Skeletal muscle tissue (tissue), 3 donors: ENCODE measurements at regions not wholly inside any gene's neighbourhood (a gene's known extent, or its start where the extent isn't known, plus 50 kb on each side); places are given as distances from the start of the nearest gene placed in this dataset.

ENCODE experiments used
- H3K27ac ChIP-seq: one replicate; pipeline ENCODE4 v1.7.0; 2013; ENCODE audit warnings: mild to moderate bottlenecking, low read depth, low read length, inconsistent platforms
- H3K27me3 ChIP-seq, 3 donors: one replicate each; pipeline ENCODE4 v1.7.0; 2013; ENCODE audit warnings: low read length in 3 of 3; ENCODE audit not compliant: control insufficient read depth in 3 of 3, insufficient read depth in 3 of 3
- H3K36me3 ChIP-seq, 3 donors: one replicate each; pipeline ENCODE4 v1.7.0; 2013; ENCODE audit warnings: low read length in 3 of 3; ENCODE audit not compliant: control insufficient read depth in 3 of 3, insufficient read depth in 3 of 3
- H3K4me1 ChIP-seq, 3 donors: one replicate each; pipeline ENCODE4 v1.7.0; 2013; ENCODE audit warnings: low read length in 3 of 3, mild to moderate bottlenecking in 3 of 3; ENCODE audit not compliant: control insufficient read depth in 3 of 3, insufficient read depth in 3 of 3
- H3K4me3 ChIP-seq, 3 donors: one replicate each; pipeline ENCODE4 v1.7.0; 2013; ENCODE audit warnings: low read length in 3 of 3
- H3K9ac ChIP-seq, 3 donors: one replicate each; pipeline ENCODE4 v1.7.0; 2013; ENCODE audit warnings: low read length in 3 of 3, mild to moderate bottlenecking in 3 of 3, moderate library complexity in 2 of 3, low read depth in 1 of 3
- H3K9me3 ChIP-seq, 3 donors: one replicate each; pipeline ENCODE4 v1.7.0; 2013; ENCODE audit warnings: low read length in 3 of 3; ENCODE audit not compliant: control insufficient read depth in 3 of 3
- donor health status: Osteomylitis.

- Histone ChIP-seq H3K4me1 (no peaks in the 10 kb centered on the region), H3K27ac (no peak overlapping the region), H3K27me3 (no peaks in the 10 kb centered on the region), H3K36me3 (no peaks in the 10 kb centered on the region), H3K9me3 (no peaks in the 10 kb centered on the region), H3K4me3 (no peak overlapping the region), H3K9ac (no peak overlapping the region)
These were observed 847.1 kb downstream of the REEP3 start for GRCh38 chr10:64368298-64368697.

GRCh38 chr10:64369885-64370773 lies 848.9 kb downstream of the REEP3 start:
- no peaks in the 10 kb centered on the region for H3K27me3 ChIP-seq
- no peaks in the 10 kb centered on the region for H3K9me3 ChIP-seq
- no peaks in the 10 kb centered on the region for H3K4me1 ChIP-seq
- H3K27ac ChIP-seq: no peak overlapping the region
- H3K9ac ChIP-seq: no peak overlapping the region
- no peak overlapping the region for H3K4me3 ChIP-seq
- H3K36me3 ChIP-seq: no peaks in the 10 kb centered on the region

GRCh38 chr10:64374346-64374745 lies 853.1 kb downstream of the REEP3 start:
- no peaks in the 10 kb centered on the region for H3K36me3 ChIP-seq
- no peak overlapping the region for H3K4me3 ChIP-seq
- no peaks in the 10 kb centered on the region for H3K4me1 ChIP-seq
- H3K27me3 ChIP-seq: no peaks in the 10 kb centered on the region
- H3K9ac ChIP-seq: no peak overlapping the region
- peaks cover 0 to 4% (median 0%) of the 10 kb centered on the region in 3 donors for H3K9me3 ChIP-seq
- no peak overlapping the region for H3K27ac ChIP-seq

GRCh38 chr10:64376167-64376566 lies 855.0 kb downstream of the REEP3 start:
- H3K9ac ChIP-seq: no peak overlapping the region
- no peak overlapping the region for H3K4me3 ChIP-seq
- no peaks in the 10 kb centered on the region for H3K4me1 ChIP-seq
- H3K36me3 ChIP-seq: no peaks in the 10 kb centered on the region
- H3K27ac ChIP-seq: no peak overlapping the region
- peaks cover 0 to 4% (median 0%) of the 10 kb centered on the region in 3 donors for H3K9me3 ChIP-seq
- no peaks in the 10 kb centered on the region for H3K27me3 ChIP-seq

- H3K9ac ChIP-seq: no peak overlapping the region
- no peaks in the 10 kb centered on the region for H3K4me1 ChIP-seq
These were observed 858.7 kb downstream of the REEP3 start for GRCh38 chr10:64379898-64380297.

GRCh38 chr10:64385355-64385754 lies 864.2 kb downstream of the REEP3 start:
- H3K4me1 ChIP-seq: no peaks in the 10 kb centered on the region
- H3K9ac ChIP-seq: no peak overlapping the region
- H3K36me3 ChIP-seq: no peaks in the 10 kb centered on the region
- no peak overlapping the region for H3K4me3 ChIP-seq
- H3K27me3 ChIP-seq: no peaks in the 10 kb centered on the region
- peaks cover 0 to 2% (median 0%) of the 10 kb centered on the region in 3 donors for H3K9me3 ChIP-seq
- H3K27ac ChIP-seq: no peak overlapping the region

More at GRCh38 chr10:64379898-64380297, 858.7 kb downstream of the REEP3 start:
- H3K27ac ChIP-seq: no peak overlapping the region
- H3K27me3 ChIP-seq: no peaks in the 10 kb centered on the region
- no peaks in the 10 kb centered on the region for H3K36me3 ChIP-seq
- peaks cover 0 to 4% (median 2%) of the 10 kb centered on the region in 3 donors for H3K9me3 ChIP-seq
- H3K4me3 ChIP-seq: no peak overlapping the region

- H3K9me3 ChIP-seq: no peaks in the 10 kb centered on the region
- H3K4me3 ChIP-seq: no peak overlapping the region
- H3K27me3 ChIP-seq: no peaks in the 10 kb centered on the region
- H3K27ac ChIP-seq: no peak overlapping the region
- H3K9ac ChIP-seq: no peak overlapping the region
- H3K4me1 ChIP-seq: no peaks in the 10 kb centered on the region
- no peaks in the 10 kb centered on the region for H3K36me3 ChIP-seq
These were observed 873.5 kb downstream of the REEP3 start for GRCh38 chr10:64394744-64395143.

GRCh38 chr10:64396105-64396708 lies 875.0 kb downstream of the REEP3 start:
- H3K9ac ChIP-seq: no peak overlapping the region
- H3K4me3 ChIP-seq: no peak overlapping the region
- H3K36me3 ChIP-seq: no peaks in the 10 kb centered on the region
- H3K27me3 ChIP-seq: no peaks in the 10 kb centered on the region
- no peak overlapping the region for H3K27ac ChIP-seq
- no peaks in the 10 kb centered on the region for H3K4me1 ChIP-seq
- H3K9me3 ChIP-seq: no peaks in the 10 kb centered on the region

- H3K36me3 ChIP-seq: no peaks in the 10 kb centered on the region
These were observed 875.9 kb downstream of the REEP3 start for GRCh38 chr10:64397125-64397524.

More at GRCh38 chr10:64397125-64397524, 875.9 kb downstream of the REEP3 start:
- Histone ChIP-seq H3K27ac (no peak overlapping the region), H3K4me1 (no peaks in the 10 kb centered on the region), H3K4me3 (no peak overlapping the region), H3K9ac (no peak overlapping the region), H3K27me3 (no peaks in the 10 kb centered on the region), H3K9me3 (no peaks in the 10 kb centered on the region)
